Lung (tissue), 11 donors: ENCODE measurements at regions not wholly inside any gene's neighbourhood (a gene's known extent, or its start where the extent isn't known, plus 50 kb on each side); places are given as distances from the start of the nearest gene placed in this dataset.

Experiments used
- ATAC-seq: fragments of 200-7000 bp; cut with Tn5 transposase; one replicate; pipeline ENCODE4 v1.9.1; 2020; ENCODE audit warnings: moderate number of reproducible peaks; ENCODE audit not compliant: insufficient read depth, low FRiP score
- DNase-seq, 3 donors: peaks; one replicate each; pipeline ENCODE4 v3.0.0-alpha.2; 2013 to 2017
- H3K27ac ChIP-seq, 2 donors: one replicate each; pipeline ENCODE4 v1.5.1; 2013; ENCODE audit warnings: mild to moderate bottlenecking in 2 of 2, moderate library complexity in 2 of 2, control low read depth in 1 of 2, inconsistent platforms in 1 of 2, low read depth in 1 of 2, low read length in 1 of 2
- H3K27me3 ChIP-seq, 3 donors: one replicate each; pipeline ENCODE4 v1.5.1; 2013; ENCODE audit warnings: low read length in 2 of 3; ENCODE audit not compliant: control insufficient read depth in 3 of 3, insufficient read depth in 3 of 3
- H3K36me3 ChIP-seq, 4 donors: one replicate each; pipeline ENCODE4 v1.5.1; 2013; ENCODE audit warnings: low read length in 4 of 4, mild to moderate bottlenecking in 1 of 4, moderate library complexity in 1 of 4; ENCODE audit not compliant: control insufficient read depth in 4 of 4, insufficient read depth in 4 of 4
- H3K4me1 ChIP-seq, 5 donors: one replicate each; pipeline ENCODE4 v1.5.1; 2013; ENCODE audit warnings: low read length in 5 of 5, mild to moderate bottlenecking in 2 of 5, moderate library complexity in 1 of 5; ENCODE audit not compliant: control insufficient read depth in 5 of 5, insufficient read depth in 5 of 5
- H3K4me3 ChIP-seq: one replicate; pipeline ENCODE4 v1.5.1; 2013; ENCODE audit warnings: mild to moderate bottlenecking, control low read depth, moderate library complexity
- H3K9ac ChIP-seq, 2 donors: one replicate each; pipeline ENCODE4 v1.5.1; 2013; ENCODE audit warnings: low read length in 2 of 2, control low read depth in 1 of 2; ENCODE audit not compliant: insufficient read depth in 1 of 2
- H3K9me3 ChIP-seq, 4 donors: one replicate each; pipeline ENCODE4 v1.5.1; 2013; ENCODE audit warnings: low read length in 3 of 4, mild to moderate bottlenecking in 1 of 4, moderate library complexity in 1 of 4; ENCODE audit not compliant: control insufficient read depth in 4 of 4, insufficient read depth in 3 of 4
- CTCF ChIP-seq: IDR thresholded peaks from 2 replicates; pipeline ENCODE4 v1.5.1; 2012; ENCODE audit warnings: mild to moderate bottlenecking; ENCODE audit errors: control extremely low read depth, extremely low read depth
- WGBS, 2 donors: extraction: QIAGEN DNeasy Blood & Tissue Kit; methylation state at CpG; one replicate each; pipeline ENCODE4 v1.1.7; 2013; 5-methylcytosine and 5-hydroxymethylcytosine counted together
- donor health status: control.
- donor health status: control.
- donor health status: Bipolar disorder and iron deficiency.
- donor health status: healthy.
- donor health status: DM: yes; HTN: yes; CAD: no.

GRCh38 chr21:14694817-14695216 lies 148.7 kb upstream of the SAMSN1 start:
- H3K9ac ChIP-seq: no peak overlapping the region
- H3K27ac ChIP-seq: no peak overlapping the region
- ATAC-seq: no peak
- DNase-seq: no peak
- no peaks in the 10 kb centered on the region for H3K36me3 ChIP-seq
- no peak for TF ChIP-seq CTCF
- H3K4me1 ChIP-seq: no peaks in the 10 kb centered on the region
- H3K9me3 ChIP-seq: no peaks in the 10 kb centered on the region
- no peak overlapping the region for H3K4me3 ChIP-seq
- 58 to 81% methylated on average over 1 of the region's 1 CpG for WGBS, 2 donors
- peaks cover 0 to 34% (median 0%) of the 10 kb centered on the region in 3 donors for H3K27me3 ChIP-seq

- Histone ChIP-seq H3K4me3 (no peak overlapping the region), H3K9ac (no peak overlapping the region), H3K4me1 (no peaks in the 10 kb centered on the region), H3K27me3 (peaks cover 0 to 34% (median 0%) of the 10 kb centered on the region in 3 donors), H3K27ac (no peak overlapping the region), H3K36me3 (no peaks in the 10 kb centered on the region), H3K9me3 (no peaks in the 10 kb centered on the region)
- DNase-seq: no peak
- WGBS, 2 donors: 92 to 95% methylated on average over 3 of the region's 3 CpGs
- TF ChIP-seq CTCF: no peak
- no peak for ATAC-seq
These were observed 147.9 kb upstream of the SAMSN1 start for GRCh38 chr21:14693997-14694396.

- Histone ChIP-seq H3K4me1 (no peaks in the 10 kb centered on the region), H3K27me3 (peaks cover 0 to 42% (median 0%) of the 10 kb centered on the region in 3 donors), H3K9me3 (no peaks in the 10 kb centered on the region), H3K27ac (no peak overlapping the region), H3K36me3 (no peaks in the 10 kb centered on the region), H3K4me3 (no peak overlapping the region), H3K9ac (no peak overlapping the region)
- no peak for ATAC-seq
- no peak for TF ChIP-seq CTCF
- 44 to 58% methylated on average over 5 of the region's 5 CpGs for WGBS, 2 donors
- no peak for DNase-seq
These were observed 145.8 kb upstream of the SAMSN1 start for GRCh38 chr21:14691914-14692313.

- no peak for TF ChIP-seq CTCF
These were observed 144.8 kb upstream of the SAMSN1 start for GRCh38 chr21:14690886-14691285.

More at GRCh38 chr21:14690886-14691285, 144.8 kb upstream of the SAMSN1 start:
- Histone ChIP-seq H3K9me3 (peaks cover 0 to 1% (median 0%) of the 10 kb centered on the region in 4 donors), H3K27me3 (peaks cover 0 to 49% (median 0%) of the 10 kb centered on the region in 3 donors), H3K4me1 (no peaks in the 10 kb centered on the region), H3K4me3 (no peak overlapping the region), H3K27ac (no peak overlapping the region), H3K9ac (no peak overlapping the region), H3K36me3 (no peaks in the 10 kb centered on the region)
- DNase-seq (no peak), ATAC-seq (no peak)
- WGBS, 2 donors: 56 to 60% methylated on average over 2 of the region's 2 CpGs
